Body of pancreas (tissue), 4 donors: ENCODE measurements at regions not wholly inside any gene's neighbourhood (a gene's known extent, or its start where the extent isn't known, plus 50 kb on each side); places are given as distances from the start of the nearest gene placed in this dataset.

ENCODE experiments used
- POLR2A ChIP-seq, 3 donors: fragments of 450-650 bp; IDR thresholded peaks; one replicate each; pipeline ENCODE4 v1.6.1; 2016; ENCODE audit warnings: antibody characterized with exemption in 3 of 3, mild to moderate bottlenecking in 2 of 3
- TF ChIP-seq, protein P1 (sequence below), 7 experiments: fragments of 450-650 bp in 4 of 7; fragments of 200-600 bp in 3 of 7; sonication (generic) in 3 of 7; IDR thresholded peaks; one replicate each; pipeline ENCODE4 v1.5.1; 2016 to 2019; ENCODE audit warnings: antibody characterized with exemption in 7 of 7

DNA sequence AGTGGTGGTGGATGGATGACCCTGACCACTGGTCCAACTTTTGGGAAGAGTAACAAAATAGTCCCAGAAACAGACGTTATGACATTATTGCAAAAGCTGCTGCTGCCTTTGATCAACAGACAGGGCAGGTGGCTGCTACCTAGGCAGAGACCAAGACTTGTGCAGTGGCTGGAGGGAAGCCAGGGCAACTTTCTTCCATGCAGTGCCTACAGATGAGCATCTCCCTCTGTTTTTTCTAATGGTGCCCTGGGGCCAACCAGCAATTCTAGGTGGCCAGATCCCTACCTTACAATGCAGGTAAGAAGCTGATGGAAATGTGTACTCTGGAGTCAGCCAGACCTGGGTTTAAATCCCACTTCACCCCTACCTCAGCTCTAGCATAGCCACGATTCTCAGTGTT lies 283.1 kb upstream of the POU3F1 start:
- TF ChIP-seq POLR2A (IDR thresholded peaks at IDR 0.05), result no peak
- TF ChIP-seq, protein P1, sequence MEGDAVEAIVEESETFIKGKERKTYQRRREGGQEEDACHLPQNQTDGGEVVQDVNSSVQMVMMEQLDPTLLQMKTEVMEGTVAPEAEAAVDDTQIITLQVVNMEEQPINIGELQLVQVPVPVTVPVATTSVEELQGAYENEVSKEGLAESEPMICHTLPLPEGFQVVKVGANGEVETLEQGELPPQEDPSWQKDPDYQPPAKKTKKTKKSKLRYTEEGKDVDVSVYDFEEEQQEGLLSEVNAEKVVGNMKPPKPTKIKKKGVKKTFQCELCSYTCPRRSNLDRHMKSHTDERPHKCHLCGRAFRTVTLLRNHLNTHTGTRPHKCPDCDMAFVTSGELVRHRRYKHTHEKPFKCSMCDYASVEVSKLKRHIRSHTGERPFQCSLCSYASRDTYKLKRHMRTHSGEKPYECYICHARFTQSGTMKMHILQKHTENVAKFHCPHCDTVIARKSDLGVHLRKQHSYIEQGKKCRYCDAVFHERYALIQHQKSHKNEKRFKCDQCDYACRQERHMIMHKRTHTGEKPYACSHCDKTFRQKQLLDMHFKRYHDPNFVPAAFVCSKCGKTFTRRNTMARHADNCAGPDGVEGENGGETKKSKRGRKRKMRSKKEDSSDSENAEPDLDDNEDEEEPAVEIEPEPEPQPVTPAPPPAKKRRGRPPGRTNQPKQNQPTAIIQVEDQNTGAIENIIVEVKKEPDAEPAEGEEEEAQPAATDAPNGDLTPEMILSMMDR (IDR thresholded peaks at IDR 0.05), result no peak
